HPDE6-E6E7 (cell line): ENCODE measurements at regions not wholly inside any gene's neighbourhood (a gene's known extent, or its start where the extent isn't known, plus 50 kb on each side); places are given as distances from the start of the nearest gene placed in this dataset.

Experiments
- DNase-seq: peaks from one replicate; pipeline ENCODE4 v3.0.0; 2011; ENCODE audit warnings: missing footprints; ENCODE audit errors: extremely low spot score

DNA sequence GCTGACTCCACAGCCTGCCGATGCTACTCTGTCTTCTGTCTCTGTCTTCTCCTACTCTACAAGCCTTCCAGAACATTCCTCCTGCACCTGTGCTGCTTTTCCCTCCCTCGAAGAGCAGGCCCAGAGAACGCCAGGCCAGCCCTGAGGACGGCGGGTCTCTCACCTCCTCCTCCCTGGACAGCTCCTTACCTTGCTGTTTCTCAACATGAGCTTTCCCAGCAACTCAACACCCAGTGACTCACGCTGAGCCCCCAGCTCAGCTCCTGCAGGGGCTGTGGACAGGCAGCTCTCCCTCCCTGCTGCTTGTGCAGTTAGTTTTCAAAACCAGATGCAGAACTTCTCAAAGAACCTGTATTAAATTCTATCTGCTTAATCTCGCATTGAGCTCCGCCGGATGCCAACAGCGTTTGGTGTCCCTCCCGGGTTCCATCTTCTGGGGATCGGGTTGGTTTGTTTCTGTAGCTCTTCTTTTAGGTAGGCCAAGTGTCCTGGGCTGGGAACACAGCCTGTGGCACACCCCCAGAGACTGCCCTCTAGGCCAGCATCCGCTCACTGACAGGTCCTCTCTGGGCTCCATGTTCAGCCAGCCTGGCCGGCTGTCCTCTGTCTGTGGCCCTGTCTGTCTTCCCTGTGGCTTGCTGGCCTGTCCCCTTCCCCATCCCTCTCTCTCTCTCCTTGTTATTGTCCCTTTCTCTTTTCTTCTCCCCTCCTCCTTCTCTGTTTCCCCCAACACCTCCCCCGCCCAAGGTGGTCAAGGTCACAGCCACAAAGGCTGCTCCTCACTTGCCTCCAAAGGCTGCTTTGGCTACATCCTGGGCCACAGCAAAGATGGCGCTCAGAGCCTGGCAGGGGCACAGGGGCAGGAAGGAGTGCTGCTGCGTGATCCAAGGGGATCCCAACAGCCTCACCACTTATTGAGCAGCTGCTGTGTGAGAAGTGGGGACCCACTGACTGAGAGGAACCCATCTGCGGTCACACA lies 391.0 kb downstream of the MATN1 start:
- DNase-seq, result no peak

DNA sequence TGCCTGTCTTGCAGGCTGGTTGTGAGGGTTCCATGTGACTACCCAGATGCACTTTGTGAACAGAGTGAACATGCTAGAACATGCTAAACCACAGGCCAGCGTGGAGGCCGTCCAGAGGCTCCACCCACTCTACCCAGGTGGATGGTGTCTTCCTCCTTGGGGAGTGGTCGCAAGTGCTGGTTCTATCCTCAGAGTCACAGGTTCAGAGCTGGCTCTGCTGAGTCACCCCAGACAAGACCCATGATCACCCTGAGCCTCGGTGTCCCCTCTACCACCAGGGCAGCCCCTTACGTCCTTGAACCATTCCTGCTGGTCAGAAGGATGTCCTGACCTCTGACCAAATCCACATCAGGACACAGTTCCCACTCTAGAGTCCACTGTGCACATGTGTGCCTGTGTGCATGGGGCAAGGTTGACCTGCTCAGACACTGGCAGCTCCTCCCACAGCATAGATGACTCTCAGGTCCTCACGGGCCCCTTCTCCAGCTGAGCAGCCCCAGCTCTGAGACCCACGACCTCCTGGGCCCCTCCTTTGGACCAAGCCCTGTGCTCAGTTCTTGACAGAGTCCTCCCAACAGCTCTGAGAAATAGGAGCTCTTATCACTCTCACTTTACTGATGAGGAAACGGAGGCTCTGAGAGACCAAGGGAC lies 391.8 kb downstream of the MATN1 start:
- no peak for DNase-seq

DNA sequence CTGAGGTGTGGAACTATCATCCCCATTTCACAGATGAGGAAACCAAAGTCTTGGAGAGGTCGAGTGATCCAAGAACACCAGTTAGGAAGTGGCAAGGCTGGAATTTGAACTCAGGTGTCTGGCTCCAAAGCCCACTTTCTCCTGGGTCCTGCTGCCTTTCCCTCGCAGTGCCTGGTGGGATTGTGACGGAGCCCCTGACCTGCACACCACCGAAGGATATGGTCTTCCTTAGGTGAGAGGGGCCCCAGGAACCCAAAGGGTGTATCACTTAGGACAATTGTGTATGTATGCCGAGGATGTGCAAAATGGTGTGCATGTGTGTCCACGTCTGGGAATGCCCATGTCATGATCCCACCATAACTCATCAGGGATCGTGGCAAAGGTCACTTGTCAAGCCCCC lies 392.7 kb downstream of the MATN1 start:
- no peak for DNase-seq

DNA sequence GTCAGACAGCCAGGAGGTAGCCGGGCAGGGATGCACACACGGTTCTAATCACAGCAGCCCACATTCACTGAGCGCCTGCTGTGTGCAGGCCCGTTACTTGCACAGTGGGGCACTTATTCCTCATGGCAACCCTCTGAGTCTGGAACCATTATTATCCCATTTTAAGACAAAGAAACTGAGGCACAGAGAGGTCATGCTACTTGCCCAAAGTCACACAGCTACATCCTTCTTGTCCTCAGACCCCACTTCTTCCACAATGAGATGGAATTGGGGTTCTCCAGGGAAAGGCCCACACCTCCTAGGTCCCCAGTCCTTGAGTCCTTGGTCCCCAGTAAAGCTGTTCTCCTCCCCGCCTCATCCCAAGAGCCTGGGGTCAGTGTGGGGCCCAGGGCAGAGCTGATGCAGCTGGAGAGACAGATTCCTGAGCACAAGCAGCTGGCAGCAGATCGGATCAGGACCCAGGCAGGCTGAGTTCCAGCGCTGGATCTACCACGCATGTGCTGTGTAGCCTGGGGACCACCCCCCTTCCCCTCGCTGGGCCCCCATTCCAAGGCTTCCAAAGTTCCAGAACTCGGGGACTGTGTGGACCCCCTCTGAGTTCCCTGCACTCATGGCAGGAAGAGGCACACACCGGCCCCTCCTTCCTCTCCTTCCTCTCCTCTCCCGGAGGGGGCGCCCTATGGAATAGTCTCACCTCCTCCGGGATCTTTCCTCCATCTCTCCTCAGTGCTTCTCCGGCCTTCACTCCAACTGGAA lies 393.4 kb downstream of the MATN1 start:
- no peak for DNase-seq

DNA sequence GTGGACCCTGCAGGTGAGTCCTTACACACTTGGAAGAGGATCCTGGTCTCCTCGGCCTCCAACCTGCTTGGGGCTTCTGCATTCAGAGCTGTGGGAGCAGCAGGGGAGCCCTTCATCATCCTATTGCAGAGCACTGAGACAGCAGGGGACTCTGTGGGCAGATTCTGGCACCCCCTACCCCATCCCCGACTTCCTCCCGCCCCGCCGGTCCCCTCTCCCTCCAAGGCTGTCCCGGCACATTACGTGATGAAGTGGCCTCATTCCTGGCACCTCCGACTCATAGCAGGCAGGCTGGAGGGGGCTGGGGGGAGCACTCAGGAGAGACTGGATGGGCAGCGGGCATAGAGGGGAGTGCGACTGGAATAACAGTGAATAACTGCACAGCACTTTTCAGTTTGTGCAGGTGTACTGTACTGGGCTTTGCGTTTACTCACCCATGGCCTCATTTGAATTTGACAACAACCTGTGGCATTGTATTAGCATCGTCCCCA lies 394.1 kb downstream of the MATN1 start:
- DNase-seq, result no peak

DNA sequence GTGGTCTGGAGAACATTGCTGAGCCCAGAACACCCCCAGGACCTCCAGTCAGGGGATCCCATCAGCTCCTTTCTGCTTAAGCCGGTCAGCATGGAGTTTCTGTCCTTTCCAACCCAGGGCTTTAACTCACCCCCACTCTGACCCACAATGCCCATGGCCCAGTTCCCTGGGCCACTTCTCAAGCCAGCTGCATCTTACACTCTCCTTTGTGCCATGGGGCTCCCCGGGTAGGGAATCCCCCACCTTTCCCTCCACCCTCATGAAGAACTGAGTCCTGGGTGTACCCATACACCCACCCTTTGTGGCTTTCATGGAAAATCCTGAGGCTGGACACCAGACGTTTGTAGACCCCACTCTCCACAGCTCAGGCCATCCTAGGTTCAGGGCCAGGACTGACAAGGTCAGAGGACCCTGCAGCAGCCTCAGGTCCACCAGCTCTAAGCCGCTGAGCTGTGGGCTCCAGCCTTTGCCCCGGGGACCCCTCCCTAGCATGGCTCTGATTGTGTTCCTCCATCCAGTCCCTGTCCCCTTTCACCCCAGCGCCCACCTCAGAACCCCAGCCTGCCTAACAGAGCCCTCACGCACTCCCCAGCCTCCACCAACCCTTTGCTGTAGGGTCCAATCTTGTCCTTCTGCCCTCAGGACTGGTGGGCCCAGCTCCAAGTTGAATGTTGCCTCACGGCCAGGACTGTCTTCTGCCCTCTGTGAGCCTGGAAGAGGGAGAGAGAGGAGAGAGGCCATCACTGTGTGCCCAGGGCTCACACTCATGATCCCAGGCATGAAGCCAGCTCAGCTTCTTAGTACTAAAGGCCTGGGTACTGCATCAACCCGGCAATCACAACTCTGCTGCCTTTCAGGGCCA lies 394.8 kb downstream of the MATN1 start:
- no peak for DNase-seq

DNA sequence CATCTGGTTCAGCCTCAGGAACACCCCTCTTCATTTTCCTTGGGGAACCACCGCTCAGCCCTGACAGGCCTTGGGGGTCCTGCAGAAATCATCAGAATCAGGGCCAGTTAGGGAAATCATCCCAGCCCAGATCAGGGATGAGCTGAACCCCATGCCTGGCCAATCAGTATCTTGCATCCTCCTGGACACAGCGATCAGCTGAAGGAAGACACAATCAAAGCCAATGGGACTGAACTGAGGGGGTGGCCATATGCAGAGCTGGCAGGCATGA lies 395.4 kb downstream of the MATN1 start:
- DNase-seq, result no peak

DNA sequence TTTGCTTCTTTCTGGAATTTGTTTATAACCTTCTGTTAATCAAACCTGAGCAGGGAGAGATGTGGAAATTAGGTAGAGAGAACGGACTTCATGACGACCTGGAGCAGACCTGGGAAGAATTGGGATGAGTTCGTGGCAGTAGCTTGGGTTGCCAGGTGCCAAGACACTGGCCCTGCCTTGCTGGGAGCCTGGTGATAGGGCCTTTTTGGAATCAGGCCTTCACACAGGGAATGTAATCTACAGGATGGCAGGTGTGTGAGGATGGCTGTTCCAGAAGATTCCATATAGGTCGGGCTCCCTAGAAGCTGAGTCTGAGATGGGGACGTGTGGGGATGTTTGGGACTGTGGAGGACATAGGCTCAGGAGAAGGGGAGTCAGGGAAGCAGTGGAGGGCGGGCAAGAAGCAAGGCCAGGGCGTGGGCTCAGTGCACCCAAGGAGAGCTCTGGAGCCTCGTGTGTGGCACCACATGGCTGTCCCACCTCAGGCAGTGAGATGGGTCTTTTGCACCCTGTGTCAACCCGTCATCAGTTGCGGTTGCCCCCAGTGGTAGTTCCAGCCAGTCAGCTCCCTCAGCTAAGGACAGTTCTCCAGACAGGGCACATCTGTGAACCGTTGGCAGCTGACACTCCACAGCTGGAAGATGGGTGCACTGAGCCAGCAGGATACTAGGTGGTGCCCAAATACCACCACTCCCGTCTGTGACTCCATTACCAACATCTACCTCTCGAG lies 395.9 kb downstream of the MATN1 start:
- DNase-seq, result no peak

DNA sequence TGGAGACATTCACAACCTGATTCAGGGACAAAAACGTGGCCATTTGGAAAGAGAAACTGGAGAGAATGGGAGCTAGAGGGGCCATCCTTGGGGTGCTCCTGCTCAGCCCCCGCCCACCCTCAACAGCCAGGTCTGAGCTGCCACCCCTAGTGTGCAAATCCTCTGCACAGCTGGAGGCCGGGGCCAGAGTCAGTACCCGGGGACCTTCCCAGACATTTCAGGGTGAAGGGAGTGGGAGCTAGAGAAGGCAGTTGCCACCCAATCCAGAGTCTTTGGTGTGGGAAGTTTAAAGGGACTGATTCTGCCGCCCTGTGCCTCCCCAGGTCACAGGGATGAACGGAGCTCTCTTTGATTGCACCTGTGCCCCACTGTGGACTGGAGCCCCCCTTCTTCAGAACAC lies 397.4 kb downstream of the MATN1 start:
- DNase-seq, result no peak

DNA sequence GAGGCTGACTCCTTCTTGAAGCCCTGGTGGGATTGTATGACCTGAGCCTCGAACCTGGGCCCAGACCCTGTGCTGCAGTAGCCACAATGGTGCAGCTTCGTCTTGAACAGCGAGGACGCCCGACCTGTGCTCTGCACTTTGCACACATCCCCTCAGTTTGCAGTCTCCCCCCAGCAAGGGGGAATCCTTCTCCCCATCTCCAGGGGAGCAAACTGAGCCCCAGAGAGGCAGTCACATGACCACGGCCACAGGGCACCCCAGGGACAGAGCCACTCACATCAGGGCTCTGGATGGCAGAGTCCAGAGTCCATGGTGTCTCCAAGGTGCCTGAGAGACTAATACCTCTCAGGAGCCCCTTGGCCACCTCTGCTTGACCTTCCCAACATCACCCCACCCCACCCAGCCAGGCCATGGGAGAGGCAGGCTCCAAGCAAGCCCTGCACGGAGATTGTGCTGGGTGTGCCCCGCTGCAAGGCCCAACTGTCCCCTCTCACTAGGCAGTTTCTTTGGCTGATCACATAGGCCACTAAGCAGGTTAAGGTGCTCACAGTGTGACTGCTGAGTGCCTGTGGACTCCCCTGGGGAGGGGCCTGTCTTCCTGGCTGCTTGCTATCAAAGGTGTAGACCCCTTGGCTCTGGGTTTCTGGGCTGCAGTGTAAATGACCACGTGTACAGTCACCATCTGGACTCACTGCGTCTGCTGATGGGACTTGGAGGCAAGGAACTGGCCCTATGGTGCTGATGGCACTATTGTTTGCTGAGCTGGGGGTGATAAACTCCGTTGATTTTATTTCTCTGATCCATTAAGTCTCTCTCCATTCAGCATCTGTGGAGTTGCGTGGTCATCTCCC lies 398.1 kb downstream of the MATN1 start:
- no peak for DNase-seq

DNA sequence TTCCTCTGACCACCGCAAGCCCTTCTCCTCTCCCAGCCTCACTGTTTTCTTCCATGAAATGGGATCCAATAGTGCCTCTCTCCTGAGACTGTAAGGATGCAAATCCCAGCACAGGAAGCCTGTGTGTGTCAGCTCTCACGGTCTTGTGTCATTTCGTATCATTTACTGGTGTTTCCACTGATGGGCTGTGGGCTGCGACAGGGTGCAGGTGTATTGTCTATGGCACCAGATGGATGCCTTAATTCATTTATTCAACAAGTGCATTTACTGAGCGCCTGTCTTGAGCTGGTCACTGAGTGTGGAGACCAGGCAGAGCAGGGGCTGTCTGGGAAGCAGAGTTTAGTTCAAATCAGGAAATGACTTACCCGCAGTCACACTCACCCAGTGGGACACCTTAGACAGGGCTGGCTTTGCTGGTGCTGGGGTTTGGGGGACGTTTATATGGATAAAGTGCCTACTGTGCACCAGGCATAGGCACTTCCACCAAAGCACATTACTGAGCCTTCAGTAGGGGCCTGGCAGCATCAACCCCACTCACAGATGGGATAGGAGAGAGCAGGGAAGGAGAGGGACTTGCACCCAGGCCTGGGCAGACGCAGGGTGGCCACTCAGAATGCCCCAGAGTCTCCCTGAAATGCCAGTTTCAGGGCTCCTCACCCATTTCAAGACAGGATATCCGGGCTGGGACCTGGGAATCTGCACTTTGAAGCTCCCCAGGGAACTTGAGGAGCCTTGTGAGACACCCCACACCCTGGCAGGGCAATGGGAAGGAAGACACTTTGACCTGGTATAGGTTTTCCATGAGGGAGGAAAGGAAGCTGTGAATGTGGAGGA lies 398.9 kb downstream of the MATN1 start:
- DNase-seq, result no peak

DNA sequence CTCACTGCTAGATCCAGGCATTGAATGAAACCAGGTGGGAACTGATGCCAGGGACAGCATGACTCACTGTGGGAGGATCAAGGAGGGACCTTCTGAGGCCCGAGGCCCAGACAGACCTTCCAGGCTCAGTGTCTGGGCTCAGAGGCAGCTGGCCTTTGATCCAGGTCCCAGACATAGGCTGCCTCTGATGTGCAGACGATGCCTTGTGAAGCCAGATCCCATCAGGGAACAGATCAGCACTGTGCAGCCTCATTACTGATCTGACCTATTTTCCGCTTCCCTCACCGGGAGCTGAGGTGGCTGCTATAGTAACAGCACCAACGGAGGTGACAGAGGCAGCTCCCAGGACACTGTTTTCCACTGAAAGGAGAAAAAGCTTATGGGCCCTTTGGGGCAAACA lies 399.5 kb downstream of the MATN1 start:
- DNase-seq, result no peak

DNA sequence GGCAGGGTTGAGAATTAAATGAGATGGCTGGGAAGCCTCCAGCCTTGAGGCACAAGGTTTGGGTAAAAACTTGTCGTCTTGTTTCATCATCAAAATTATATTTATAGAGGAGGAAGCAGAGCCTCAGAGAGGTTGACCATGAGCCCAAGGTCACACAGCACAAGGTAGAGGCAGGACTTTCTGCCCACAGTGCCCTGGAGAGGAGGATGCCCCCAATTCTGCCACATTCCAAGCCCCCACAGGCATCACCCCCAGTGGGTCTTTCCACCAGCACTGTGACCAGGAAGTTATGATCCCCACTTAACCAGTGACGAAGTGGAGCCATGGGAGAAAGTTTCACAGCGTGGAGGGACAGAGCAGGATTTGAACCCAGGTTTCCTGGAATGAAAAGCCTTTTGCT lies 400.0 kb downstream of the MATN1 start:
- DNase-seq, result no peak

DNA sequence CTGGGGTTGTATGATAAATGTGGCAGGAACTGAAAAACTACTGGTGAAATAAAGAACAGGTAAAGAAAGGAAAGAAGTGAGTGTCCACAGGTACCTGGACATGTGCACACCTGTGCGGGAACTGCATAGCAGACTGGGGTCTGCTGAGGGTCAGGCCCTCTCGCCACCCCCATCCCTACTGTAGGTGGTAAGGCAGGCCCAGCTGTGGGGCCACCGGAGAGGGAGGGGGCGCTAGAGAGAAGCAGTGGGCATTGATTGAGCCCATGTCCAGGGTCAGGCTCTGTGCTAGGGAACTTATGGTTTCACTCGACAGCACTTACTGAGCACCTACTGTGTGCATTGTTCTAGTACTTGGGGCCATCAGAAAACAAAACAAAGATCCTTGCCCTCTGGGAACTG lies 400.5 kb downstream of the MATN1 start:
- no peak for DNase-seq

DNA sequence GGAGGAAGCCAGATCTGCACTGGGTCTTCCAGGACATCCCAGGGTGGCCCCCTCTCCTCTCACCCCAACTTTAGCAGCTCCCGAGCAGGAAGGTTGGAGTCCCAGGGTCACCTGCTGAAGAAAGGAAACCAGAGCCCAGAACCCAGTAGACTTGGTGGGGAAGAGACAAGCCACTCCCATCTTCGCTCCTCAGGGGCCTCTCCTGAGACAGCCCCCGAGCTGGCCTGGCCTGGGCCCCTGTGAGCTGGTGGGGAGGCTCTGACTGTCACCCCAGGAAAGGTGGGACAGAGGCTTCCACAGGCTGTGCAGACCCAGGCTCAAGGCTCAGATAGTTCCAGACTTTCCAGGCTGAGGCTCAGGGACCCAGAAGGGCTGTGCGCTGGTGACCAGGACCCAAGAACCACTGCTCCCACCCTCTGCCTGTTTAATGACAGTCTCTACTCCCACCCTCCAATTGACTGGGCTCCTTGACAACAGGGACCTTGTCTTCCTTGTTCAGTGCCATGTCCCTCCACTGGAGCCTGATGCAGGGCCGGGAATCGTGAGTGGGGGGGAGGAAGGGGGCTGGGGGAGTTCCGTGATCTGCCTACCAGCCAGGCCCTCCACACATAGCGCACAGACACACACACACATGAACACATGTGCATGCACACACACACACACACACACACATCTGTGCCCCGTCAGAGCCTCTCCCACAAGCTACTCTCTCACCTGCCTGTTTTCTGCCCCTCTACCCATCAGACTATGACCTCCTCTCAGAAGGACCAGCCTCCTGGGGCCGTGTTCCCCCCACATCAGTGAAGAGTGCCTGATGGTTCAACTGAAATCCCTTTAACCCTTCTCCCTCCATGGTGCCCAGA lies 401.2 kb downstream of the MATN1 start:
- DNase-seq, result no peak

DNA sequence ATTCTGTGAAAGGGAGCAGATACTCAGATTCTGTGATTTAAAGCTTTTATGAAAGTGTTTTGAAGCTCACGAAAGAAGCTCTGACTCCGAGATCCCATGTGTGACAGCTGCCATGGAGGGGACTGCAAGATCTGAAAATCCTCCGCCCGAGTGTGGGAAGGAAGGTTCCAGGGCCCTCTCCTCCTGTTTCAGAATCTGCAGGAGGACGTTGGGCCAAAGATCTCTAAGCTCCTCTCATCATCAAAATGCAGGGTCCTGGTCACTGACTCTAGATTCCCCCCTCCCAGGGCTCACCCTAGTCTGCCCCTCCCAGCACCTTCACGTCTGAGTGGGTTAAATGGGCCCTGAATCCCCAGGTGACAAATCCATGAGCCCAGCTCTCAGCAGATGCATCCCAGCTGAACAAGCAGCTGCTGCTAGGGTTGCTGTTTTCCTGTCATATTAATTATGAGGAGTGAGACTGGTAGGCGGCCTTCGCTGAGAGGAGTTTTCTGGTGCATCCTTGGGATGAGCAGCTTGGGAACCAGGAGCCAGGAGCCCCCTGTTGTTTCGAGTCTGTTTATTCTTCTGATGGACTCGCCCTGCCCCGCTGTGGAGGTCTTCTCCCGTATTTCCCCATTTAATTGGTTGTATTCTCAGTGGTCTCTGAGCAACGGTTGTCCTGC lies 402.0 kb downstream of the MATN1 start:
- DNase-seq, result no peak

DNA sequence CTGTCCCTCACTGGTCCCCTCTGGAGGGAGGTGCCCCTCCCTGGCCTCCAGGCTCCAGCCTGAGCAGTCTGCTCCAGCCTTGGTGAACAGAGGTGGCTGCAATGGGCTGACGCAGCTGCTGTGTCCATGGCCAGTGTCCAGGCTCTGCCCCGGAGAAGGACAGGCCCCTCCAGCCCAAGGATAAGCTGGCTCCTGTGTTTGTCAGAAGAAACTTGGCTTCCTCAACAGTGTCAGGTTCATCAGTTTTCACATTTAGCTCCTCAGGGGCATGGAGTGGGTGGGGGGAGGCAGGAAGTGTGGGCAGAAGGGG lies 402.8 kb downstream of the MATN1 start:
- no peak for DNase-seq
